SK-MEL-5 (cell line): ENCODE measurements at regions not wholly inside any gene's neighbourhood (a gene's known extent, or its start where the extent isn't known, plus 50 kb on each side); places are given as distances from the start of the nearest gene placed in this dataset.
"Not testable (repeated sequence)": the region's sequence is repeated elsewhere in the genome, so short reads cannot be mapped to it uniquely, and the experiment has no call there.

Source experiments
- DNase-seq: peaks from one replicate; pipeline ENCODE4 v3.0.0-alpha.2; 2016; ENCODE audit warnings: low read depth, low spot score
- in situ Hi-C: cut with HindIII; loops from 2 replicates; pipeline ENCODE4 v1.10.0; 2016; ENCODE audit warnings: low sequenced_read_pairs, high pct_unique_total_duplicates, low pct_unique_long_range_greater_than_20kb
- small RNA-seq, 2 experiments: library from RNA; depleted of rRNA; stranded (forward); fragments of <200 nt; gene quantifications; one replicate each; pipeline ENCODE3, GENCODE V24; 2014

GRCh38 chr1:147076442-147076841 lies 95.8 kb downstream of the PRKAB2 start:
- no peak for DNase-seq
- in situ Hi-C loops = no loop called here

DNA sequence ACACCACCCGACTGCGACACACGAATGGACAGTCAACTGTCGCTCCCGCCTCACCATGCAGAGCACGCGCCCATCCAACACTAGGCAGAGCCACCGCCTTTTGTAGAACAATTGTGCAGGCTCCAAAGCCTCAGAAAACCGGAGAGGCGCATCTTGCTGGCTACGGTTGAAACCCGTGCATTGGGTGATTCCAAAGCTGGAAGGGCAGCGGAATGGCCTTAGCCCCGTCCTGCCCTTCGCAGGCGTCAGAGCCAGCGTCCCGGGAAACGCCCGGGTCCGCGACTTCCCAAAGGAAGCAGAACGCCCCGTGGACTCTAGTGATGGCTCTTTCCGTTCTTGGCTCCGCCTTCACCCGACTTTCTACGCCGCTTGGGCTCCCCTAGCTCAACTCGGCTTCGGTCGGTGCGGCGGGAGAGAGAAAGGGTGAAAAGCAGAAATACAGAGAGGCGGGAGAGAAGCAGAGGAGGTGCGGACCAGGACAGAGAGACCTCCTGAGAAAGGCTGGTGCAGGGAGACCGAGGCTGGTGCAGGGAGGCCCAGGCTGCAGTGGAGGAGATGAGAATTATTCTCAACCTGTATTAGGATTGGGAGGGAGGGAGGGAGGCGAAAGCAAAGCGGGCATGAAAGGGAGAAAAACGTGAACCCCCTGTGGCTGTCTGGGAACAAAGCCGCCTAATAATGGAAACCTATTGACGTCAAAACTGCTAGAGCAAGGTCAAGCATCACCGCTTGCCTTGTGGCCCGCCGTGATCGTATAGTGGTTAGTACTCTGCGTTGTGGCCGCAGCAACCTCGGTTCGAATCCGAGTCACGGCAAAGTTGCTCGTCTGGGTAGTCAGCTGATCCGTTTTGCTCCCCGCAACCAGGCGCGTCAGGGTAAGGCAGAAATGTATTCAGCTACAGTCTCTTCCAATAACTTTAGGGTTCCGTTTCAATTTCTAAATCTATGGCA lies 99.5 kb downstream of the PRKAB2 start:
- DNase-seq = peak; percentile 22
- in situ Hi-C loops = no loop called here

DNA sequence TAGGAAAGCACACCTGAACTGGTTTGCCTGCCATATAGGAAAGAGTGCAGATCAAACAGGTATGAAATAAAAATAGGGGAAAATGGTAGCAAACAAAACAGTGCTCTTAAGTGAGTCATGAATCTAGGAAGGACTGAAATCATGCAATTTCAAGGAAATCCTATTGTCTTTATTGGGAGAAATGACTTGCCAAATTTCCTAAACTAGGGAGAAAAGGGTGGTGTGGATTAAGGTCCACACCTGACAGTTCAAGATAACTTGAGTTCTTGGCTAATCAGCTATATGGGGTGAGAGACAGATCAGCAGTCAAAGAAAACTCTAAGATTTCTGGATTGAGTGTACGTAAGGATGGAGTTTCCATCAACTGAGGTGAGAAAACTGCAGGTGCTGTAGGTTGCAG lies 101.1 kb downstream of the PRKAB2 start:
- in situ Hi-C loops = no loop called here
- DNase-seq = no peak

GRCh38 chr1:147062956-147063355 lies 109.3 kb downstream of the PRKAB2 start:
- DNase-seq = no peak
- in situ Hi-C loops = no loop called here

GRCh38 chr1:147061880-147062279 lies 110.4 kb downstream of the PRKAB2 start:
- in situ Hi-C loops = not testable (repeated sequence)

DNA sequence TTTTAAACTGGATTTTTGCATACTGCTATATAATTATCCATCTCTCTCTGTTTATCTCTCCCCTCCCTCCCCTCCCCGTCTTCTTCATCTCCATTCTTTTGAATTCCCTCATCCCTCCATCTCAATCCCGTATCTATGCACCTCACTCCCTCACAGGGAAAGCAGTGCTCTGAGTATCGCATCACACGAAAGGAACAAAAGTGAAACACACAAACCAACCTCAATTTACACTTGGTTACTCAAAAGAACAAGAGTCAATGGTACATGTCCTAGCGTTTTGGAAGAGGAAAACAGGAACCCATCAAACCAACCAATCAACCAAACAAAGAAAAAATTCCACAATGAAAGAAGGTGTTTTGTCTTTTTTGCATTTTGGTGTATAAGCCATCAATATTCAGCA lies 115.1 kb downstream of the NBPF12 start:
- no peak for DNase-seq
- in situ Hi-C loops = no loop called here

More at GRCh38 chr1:147061880-147062279, 110.4 kb downstream of the PRKAB2 start:
- DNase-seq = not testable (repeated sequence)

DNA sequence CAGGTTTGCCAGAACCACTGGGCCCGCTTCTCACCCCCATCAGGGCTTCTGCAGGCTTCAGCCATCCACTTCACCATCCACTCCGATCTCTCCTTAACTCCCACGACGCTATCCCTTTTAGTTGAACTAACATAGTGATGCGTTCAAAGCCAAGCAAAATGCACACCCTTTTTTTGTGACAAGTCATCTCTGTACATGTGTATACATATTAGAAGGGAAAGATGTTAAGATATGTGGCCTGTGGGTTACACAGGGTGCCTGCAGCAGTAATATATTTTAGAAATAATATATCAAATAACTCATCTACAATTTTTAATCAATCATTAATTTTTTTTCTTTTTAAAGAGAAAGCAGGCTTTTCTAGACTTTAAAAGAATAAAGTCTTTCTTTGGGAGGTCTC lies 114.6 kb downstream of the NBPF12 start:
- in situ Hi-C loops = no loop called here
- DNase-seq = no peak

DNA sequence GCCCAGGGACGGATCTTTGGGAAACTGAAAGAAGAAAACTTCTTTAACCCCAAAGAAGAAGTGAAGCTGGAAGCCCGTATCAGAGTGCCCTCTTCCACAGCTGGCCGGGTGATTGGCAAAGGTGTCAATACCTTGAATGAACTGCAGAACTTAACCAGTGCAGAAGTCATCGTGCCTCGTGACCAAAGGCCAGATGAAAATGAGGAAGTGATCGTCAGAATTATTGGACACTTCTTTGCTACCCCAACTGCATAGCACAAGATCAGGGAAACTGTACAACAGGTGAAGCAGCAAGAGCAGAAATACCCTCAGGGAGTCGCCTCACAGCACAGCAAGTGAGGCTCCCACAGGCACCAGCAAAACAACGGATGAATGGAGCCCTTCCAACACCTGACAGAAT lies 114.0 kb downstream of the NBPF12 start:
- in situ Hi-C loops = no loop called here
- no peak for DNase-seq

DNA sequence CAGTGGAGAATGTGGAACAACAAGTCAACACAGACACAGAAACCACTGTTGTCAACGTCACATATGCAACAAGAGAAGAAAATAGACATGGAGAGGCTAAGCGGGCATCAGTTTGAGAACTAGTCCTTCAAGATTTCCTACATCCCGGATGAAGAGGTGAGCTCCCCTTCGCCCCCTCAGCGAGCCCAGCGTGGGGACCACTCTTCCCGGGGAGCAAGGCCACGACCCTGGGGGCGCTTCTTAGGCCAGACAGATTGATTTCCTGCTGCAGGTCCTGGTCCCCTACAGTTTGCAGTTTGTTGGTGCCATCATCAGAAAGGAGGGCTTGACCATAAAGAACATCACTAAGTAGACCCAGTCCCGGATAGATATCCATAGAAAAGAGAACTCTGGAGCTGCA lies 113.0 kb downstream of the NBPF12 start:
- in situ Hi-C loops = no loop called here
- DNase-seq = no peak

- in situ Hi-C loops = no loop called here
- no peak for DNase-seq
Measured at GRCh38 chr1:147050654-147051053, 112.5 kb downstream of the NBPF12 start.

DNA sequence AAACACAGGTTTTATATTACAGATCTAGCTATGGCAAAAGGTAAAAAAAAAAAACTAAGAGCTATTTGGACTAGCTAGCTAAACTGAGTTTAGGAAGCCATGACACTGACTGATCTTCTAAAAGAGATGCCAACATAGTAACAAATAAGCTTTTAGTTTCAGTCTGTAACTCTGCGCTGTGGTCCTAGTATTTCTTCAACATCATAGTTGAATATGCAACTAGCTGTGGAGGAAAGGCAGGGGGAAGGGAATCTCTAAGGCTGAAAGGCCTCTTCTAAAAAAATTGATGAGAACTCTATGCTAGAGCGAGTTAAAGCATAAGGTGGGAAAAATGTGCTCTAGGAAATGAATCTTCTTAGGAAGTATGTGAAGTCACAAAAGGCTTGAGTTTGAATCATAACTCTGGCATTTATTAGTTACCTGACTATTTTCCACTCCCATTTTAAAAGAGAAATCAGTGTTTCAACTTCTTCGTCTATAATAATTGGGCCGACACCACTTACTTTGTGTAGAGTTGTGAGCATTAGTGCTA lies 108.8 kb downstream of the NBPF12 start:
- DNase-seq, in situ Hi-C loops: not testable (repeated sequence)

GRCh38 chr1:147046189-147046862 lies 108.2 kb downstream of the NBPF12 start:
- in situ Hi-C loops = no loop called here
- no peak for DNase-seq

Small RNAs in the stretch of these regions (small RNA-seq; reads per million reads assigned to genes)
- gene RNU1-151P = 0 reads per million in 2 experiments
